ENCODE measurements at regions not wholly inside any gene's neighbourhood (a gene's known extent, or its start where the extent isn't known, plus 50 kb on each side); places are given as distances from the start of the nearest gene placed in this dataset.

- peaks cover 24% of the 10 kb centered on the region for H3K27me3 ChIP-seq (ENCODE audit: low read depth)
- no peak overlapping the region for H3K27ac ChIP-seq (replicated peaks)
- H3K4me3 ChIP-seq: no peak overlapping the region
- no peak for TF ChIP-seq CTCF (IDR thresholded peaks at IDR 0.05; ENCODE audit: borderline replicate concordance)
- no peaks in the 10 kb centered on the region for H3K9me3 ChIP-seq (replicated peaks)
- intact Hi-C loops (cut with micrococcal nuclease): no loop called here
- no peaks in the 10 kb centered on the region for H3K4me1 ChIP-seq
- no peak for DNase-seq
- H3K36me3 ChIP-seq: no peaks in the 10 kb centered on the region
Measured at GRCh38 chr11:127063241-127063640, 62.7 kb upstream of the KIRREL3 start.

DNA sequence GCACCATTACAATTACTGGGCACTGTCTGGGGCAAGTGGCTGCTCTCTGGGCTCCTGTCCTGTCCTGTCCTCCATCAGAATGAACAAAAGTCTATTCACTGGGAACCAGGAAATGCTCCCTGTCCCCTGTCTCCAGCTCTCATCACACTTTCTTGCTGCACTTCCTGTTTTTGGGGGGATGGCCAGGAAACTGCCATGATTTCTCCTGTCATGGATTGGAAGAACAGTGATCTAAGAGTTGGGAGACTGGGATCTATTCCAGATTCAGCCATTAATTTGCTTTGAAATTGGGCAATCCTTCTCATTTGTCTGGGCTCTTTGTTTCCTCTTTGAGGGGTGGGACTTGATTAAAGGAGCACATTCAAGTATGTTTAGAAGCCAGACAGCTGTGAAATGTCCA is 61.4 kb upstream of the KIRREL3 start:
- H3K36me3 ChIP-seq: no peaks in the 10 kb centered on the region
- H3K4me1 ChIP-seq: no peaks in the 10 kb centered on the region
- intact Hi-C loops (cut with micrococcal nuclease): no loop called here
- peaks cover 17% of the 10 kb centered on the region for H3K27me3 ChIP-seq (ENCODE audit: low read depth)
- H3K27ac ChIP-seq (replicated peaks): no peak overlapping the region
- DNase-seq: no peak
- no peak overlapping the region for H3K4me3 ChIP-seq
- no peak for TF ChIP-seq CTCF (IDR thresholded peaks at IDR 0.05; ENCODE audit: borderline replicate concordance)
- no peaks in the 10 kb centered on the region for H3K9me3 ChIP-seq (replicated peaks)

DNA sequence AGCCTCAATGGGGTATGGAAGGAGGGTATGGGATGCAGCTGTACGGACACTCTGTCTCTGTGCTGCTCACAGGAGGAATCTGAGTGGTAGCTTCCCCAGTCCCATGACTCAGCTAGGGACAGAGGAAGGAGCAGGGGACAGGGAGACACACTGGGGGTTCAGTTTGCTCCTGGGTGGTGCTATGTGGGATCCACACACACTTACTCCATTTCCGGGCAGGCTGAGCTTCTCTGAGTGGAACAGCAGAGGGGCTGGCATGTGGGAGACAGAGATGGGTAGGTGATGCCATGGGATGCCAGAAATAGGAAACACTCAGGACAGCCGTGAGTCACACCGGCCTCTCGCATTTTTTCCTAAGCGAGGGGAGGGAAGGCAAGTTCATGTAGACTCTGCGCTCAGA is 59.2 kb upstream of the KIRREL3 start:
- intact Hi-C loops (cut with micrococcal nuclease): no loop called here
- no peaks in the 10 kb centered on the region for H3K36me3 ChIP-seq
- DNase-seq: no peak
- H3K4me3 ChIP-seq: no peak overlapping the region
- no peak for TF ChIP-seq CTCF (IDR thresholded peaks at IDR 0.05; ENCODE audit: borderline replicate concordance)
- no peaks in the 10 kb centered on the region for H3K4me1 ChIP-seq
- no peak overlapping the region for H3K27ac ChIP-seq (replicated peaks)
- peaks cover 12% of the 10 kb centered on the region for H3K27me3 ChIP-seq (ENCODE audit: low read depth)
- H3K9me3 ChIP-seq (replicated peaks): no peaks in the 10 kb centered on the region

- Histone ChIP-seq H3K36me3 (no peaks in the 10 kb centered on the region), H3K4me1 (no peaks in the 10 kb centered on the region), H3K27me3 (ENCODE audit: low read depth) (peaks cover 12% of the 10 kb centered on the region), H3K27ac (replicated peaks) (no peak overlapping the region), H3K9me3 (replicated peaks) (no peaks in the 10 kb centered on the region), H3K4me3 (no peak overlapping the region)
- no peak for TF ChIP-seq CTCF (IDR thresholded peaks at IDR 0.05; ENCODE audit: borderline replicate concordance)
- intact Hi-C loops (cut with micrococcal nuclease): no loop called here
- no peak for DNase-seq
Measured at GRCh38 chr11:127059286-127059685, 58.7 kb upstream of the KIRREL3 start.

GRCh38 chr11:127058524-127058923 is 58.0 kb upstream of the KIRREL3 start:
- Histone ChIP-seq H3K27ac (replicated peaks) (no peak overlapping the region), H3K36me3 (no peaks in the 10 kb centered on the region), H3K4me3 (no peak overlapping the region), H3K27me3 (ENCODE audit: low read depth) (peaks cover 19% of the 10 kb centered on the region), H3K4me1 (no peaks in the 10 kb centered on the region), H3K9me3 (replicated peaks) (no peaks in the 10 kb centered on the region)
- no peak for TF ChIP-seq CTCF (IDR thresholded peaks at IDR 0.05; ENCODE audit: borderline replicate concordance)
- intact Hi-C loops (cut with micrococcal nuclease): no loop called here
- no peak for DNase-seq

DNA sequence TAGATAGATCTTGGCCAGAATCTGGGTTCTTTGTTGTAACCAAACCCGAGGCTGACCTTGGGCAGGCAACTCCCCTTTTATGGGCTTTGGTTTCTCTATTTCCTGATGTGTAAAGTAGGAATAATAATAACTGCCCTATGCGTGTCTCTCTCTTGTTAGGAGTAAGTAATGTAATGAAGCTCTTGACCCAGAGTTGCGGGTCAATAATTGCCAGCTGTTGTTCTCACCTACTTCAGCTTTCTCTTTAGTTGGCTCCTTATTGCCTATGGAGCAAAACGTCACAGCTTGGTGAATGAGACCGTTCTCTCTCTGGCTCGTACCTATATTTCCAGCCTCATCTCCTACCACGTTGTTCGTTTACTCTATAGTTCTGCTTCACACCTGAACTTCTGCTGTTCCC is 56.6 kb upstream of the KIRREL3 start:
- no peak overlapping the region for H3K27ac ChIP-seq (replicated peaks)
- intact Hi-C loops (cut with micrococcal nuclease): no loop called here
- H3K4me1 ChIP-seq: no peaks in the 10 kb centered on the region
- no peaks in the 10 kb centered on the region for H3K36me3 ChIP-seq
- no peak for TF ChIP-seq CTCF (IDR thresholded peaks at IDR 0.05; ENCODE audit: borderline replicate concordance)
- no peak overlapping the region for H3K4me3 ChIP-seq
- peaks cover 22% of the 10 kb centered on the region for H3K27me3 ChIP-seq (ENCODE audit: low read depth)
- no peaks in the 10 kb centered on the region for H3K9me3 ChIP-seq (replicated peaks)
- no peak for DNase-seq

Data from left ventricle myocardium inferior (tissue), 1 donor.